Activated CD8-positive, alpha-beta memory T cell treated with anti-CD3 and anti-CD28 coated beads, Interleukin-2, amount 50 U/mL, for 24 hours (primary cell): ENCODE measurements at regions not wholly inside any gene's neighbourhood (a gene's known extent, or its start where the extent isn't known, plus 50 kb on each side); places are given as distances from the start of the nearest gene placed in this dataset.
"Not testable (repeated sequence)": the region's sequence is repeated elsewhere in the genome, so short reads cannot be mapped to it uniquely, and the experiment has no call there.

ENCODE experiments used
- DNase-seq: peaks from one replicate; pipeline ENCODE4 v3.0.0-alpha.2; 2020; ENCODE audit errors: extremely low read depth

GRCh38 chrX:63466690-63467089 lies 115.6 kb upstream of the SPIN4 start:
- no peak for DNase-seq

- no peak for DNase-seq
These were observed 107.8 kb upstream of the SPIN4 start for GRCh38 chrX:63458981-63459380.

GRCh38 chrX:63453571-63453970 lies 102.4 kb upstream of the SPIN4 start:
- DNase-seq = no peak

DNA sequence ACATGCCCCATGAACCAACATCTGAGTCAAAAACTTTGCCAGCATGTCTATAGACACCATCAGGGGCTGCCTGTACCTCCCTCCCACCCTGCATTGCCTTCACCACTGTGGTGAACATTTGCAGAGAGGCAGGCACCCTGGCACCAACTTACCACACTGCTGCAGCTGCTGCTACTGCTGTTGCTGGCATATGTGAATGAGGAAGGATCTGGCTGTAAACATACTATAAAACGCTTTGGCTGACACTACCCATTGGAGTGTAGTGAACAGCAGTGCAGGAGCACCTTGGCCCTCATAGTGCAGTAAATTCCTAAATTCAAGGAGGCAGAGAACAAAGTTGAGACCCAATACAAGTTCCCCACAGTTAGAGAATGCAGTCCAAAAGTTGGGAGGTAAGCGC lies 90.6 kb upstream of the SPIN4 start:
- DNase-seq = no peak

DNA sequence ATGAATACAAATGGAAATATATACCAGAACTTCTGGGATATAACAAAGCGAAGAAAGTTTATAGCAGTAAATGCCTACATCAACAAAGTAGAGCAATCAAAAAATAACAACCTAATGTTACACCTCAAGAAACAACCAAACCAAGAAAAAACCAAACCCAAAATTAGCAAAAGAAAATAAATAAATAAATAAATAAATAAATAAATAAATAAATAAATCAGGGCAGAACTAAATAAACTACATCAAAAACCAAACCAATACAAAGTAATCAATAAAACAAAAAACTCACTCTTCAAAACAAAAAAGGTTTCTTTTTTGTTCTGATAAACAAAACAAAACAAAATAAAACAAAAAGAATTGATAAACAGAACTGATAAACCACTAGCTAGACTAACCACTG lies 88.4 kb upstream of the SPIN4 start:
- no peak for DNase-seq

- no peak for DNase-seq
These were observed 85.7 kb upstream of the SPIN4 start for GRCh38 chrX:63436865-63437264.

- no peak for DNase-seq
These were observed 83.5 kb upstream of the SPIN4 start for GRCh38 chrX:63434665-63435064.

DNA sequence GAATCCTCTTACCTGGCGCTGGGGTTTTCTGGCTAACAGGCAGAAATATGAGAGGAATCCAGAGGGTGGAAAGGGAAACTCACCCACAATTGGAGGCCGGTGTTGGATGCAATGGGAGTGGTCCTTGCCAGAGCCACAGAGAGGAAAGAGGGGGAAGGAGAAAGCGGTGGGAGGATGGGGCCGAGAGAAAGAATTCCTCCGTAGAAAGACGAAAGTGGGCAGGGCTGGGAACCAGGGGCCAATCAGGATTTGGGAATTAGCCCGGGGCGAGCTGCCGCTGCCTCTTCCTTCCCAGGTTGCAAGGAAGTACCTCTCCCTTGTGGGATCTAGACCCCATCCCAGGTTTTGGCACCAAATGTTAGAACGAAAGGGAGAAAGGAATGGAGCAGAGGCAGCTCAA lies 83.1 kb upstream of the SPIN4 start:
- no peak for DNase-seq

- DNase-seq = no peak
These were observed 78.9 kb upstream of the SPIN4 start for GRCh38 chrX:63430026-63430425.

GRCh38 chrX:63428348-63428747 lies 77.2 kb upstream of the SPIN4 start:
- no peak for DNase-seq

- DNase-seq = no peak
These were observed 75.4 kb upstream of the SPIN4 start for GRCh38 chrX:63426519-63426918.

- no peak for DNase-seq
These were observed 72.9 kb upstream of the SPIN4 start for GRCh38 chrX:63424063-63424462.

GRCh38 chrX:63421411-63421810 lies 70.3 kb upstream of the SPIN4 start:
- no peak for DNase-seq

DNA sequence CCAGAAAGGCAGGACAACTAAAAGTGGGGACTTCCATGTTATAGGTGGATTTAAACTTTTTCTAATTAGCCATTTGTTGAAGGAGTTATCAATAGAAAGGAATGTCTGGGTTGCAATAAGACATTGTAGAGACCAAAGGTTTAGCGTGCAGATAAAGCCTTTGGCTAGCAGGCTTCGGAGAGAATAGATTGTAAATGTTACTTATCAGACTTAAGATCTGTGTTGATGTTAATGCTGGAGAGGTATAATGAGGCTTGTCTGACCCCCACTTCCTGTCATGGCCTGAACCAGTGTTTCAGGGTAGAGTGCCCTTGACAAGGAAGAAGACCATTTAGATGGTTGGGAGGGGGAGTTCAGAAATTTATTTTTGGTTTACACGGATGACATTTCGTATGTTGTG lies 67.1 kb upstream of the SPIN4 start:
- no peak for DNase-seq

DNA sequence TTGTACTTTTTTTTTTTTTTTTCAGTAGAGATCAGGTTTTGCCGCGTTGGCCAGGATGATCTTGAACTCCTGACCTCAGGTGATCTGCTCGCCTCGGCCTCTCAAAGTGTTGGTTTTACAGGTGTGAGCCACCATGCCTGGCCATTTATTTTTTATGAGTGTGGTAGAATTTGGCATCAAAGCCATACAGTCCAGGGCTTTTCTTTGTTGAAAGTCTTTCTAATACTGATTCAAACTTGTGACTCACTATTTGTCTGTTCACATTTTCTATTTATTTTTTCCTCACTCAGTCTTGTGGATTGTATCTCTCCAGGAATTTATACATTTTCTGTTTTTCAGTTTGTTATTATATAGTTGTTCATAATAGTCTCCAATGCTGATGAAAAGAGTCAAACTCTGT lies 66.5 kb upstream of the SPIN4 start:
- DNase-seq = no peak

DNA sequence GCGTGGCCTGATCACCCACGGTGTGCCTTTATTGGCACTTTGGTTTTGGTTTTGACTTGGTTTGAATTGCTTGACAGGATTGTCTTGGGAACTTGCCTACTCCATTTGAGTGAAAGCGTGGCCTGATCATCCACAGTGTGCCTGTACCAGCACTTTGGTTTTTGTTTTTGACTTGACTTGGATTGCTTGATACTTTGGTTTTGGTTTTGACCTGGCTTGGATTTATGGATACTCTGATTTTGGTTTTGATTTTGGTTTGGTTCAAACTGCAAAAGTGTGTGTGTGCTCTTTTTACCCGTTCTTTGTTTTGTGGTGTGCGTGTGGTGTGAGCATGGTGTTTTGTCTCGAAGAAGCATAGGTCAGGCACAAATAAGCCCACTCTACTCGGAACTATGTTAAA lies 58.8 kb upstream of the SPIN4 start:
- DNase-seq = not testable (repeated sequence)

DNA sequence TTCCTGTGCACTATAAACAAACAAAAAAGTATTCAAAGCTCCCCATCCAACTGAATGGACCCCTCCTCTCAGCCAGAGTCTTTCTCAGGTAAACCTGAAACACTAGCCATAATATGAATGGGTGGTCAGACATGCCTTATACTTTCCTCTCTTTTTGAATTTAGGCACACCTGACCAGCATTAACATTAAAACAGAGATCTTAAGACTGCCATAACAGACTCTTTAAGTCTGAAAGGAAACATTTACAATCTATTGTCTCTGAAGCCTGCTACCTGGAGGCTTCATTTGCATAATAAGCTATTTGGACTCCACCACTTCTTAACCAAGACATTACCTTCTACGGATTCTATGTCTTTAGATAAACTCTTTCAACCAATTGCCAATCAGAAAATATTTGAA lies 56.9 kb upstream of the SPIN4 start:
- DNase-seq = no peak

DNA sequence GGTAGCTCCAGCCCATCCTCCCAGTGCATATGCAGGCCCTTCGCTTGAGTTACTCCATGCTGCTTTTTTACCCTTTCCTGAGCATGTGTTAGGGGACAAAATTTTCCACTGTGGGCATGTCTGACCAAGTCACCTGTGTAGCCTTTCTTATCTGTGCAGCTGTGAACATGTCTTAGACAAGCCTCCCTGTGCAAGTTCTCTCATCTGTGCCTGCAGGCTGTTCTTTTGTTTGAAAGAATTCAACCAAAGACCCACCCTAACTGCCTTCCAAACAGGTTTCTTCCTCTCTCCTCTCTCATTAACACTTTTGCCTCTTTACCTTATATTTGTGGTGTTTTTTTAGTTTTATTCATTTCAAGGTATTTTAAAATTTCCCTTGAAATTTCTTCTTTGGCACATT lies 53.2 kb upstream of the SPIN4 start:
- DNase-seq = no peak

DNA sequence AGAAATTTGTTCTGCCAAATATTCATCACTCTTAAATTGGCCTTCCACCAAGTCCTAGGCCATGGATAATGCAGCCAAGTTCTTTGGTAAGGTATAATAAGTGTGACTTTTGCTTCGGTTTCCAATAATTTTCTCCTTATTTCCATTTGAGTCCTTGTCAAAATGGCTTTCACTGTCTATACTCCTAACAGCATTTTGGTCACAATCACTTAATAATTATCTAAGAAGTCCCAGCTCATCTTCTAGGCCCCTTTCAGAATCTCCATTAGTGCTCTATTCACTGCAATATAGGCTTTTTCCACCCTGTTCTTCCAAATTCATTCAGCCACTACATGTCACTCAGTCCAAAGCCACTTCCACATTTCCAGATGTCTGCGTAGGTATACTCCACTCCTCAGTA lies 51.0 kb upstream of the SPIN4 start:
- no peak for DNase-seq
